ES-I3 (cell line): ENCODE measurements at regions not wholly inside any gene's neighbourhood (a gene's known extent, or its start where the extent isn't known, plus 50 kb on each side); places are given as distances from the start of the nearest gene placed in this dataset.
"Not testable (repeated sequence)": the region's sequence is repeated elsewhere in the genome, so short reads cannot be mapped to it uniquely, and the experiment has no call there.

Experiments
- H3K36me3 ChIP-seq: 2 replicates; pipeline ENCODE4 v1.6.1; 2013; ENCODE audit warnings: mild to moderate bottlenecking, low read length, control low read depth, moderate library complexity; ENCODE audit not compliant: insufficient read depth
- H3K4me1 ChIP-seq: 2 replicates; pipeline ENCODE4 v1.6.1; 2013; ENCODE audit warnings: mild to moderate bottlenecking, control low read depth, low read length; ENCODE audit not compliant: insufficient read depth
- H3K9ac ChIP-seq: 2 replicates; pipeline ENCODE4 v1.6.1; 2013; ENCODE audit warnings: low read depth, mild to moderate bottlenecking, low read length, moderate library complexity
- H3K9me3 ChIP-seq: 2 replicates; pipeline ENCODE4 v1.6.1; 2013; ENCODE audit warnings: mild to moderate bottlenecking, low read length, moderate library complexity; ENCODE audit not compliant: control insufficient read depth, insufficient read depth

DNA sequence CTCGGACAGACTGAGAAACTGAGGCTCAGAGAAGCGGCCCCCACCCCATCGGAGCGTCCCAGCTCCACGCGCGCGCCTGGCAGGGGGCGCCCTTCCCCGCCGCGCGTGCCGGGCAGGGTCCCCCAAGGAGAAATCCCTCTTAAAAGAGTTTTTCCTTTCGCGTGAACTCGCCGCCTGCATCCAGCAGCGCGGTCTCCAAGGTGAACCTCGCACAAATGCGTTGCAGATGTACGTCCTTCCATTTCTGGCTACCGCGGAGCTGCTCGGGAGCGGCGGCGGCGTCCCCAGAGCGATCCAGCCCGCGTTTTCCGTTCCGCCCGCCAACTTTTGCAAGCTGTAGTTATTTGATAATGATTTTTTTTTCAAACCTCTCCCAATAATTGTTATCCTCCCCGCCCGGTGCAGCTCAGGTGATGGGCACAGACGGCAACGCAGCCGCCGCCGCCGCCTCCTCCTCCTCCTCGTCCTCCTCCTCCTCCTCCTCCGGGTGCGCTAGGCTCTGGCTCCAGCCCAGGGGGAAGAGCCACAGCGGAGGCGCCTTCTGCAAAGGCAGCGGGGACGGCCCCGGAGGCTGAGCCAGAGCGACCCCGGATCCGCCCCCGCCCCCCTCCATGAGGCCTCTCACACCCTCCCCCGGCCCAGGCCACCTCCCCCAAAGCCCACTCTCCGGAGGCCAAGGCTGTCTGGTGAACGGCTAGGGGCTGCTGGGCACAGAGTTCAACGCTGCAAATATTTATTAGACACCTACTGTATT, 74.0 kb upstream of the CUX1 start:
- Histone ChIP-seq H3K4me1 (peaks cover 16% of the 10 kb centered on the region), H3K9ac (peak overlapping the region; percentile 70), H3K36me3 (no peaks in the 10 kb centered on the region), H3K9me3 (no peaks in the 10 kb centered on the region)

GRCh38 chr7:101743995-101744360, 73.4 kb upstream of the CUX1 start:
- Histone ChIP-seq H3K9me3 (no peaks in the 10 kb centered on the region), H3K4me1 (peaks cover 16% of the 10 kb centered on the region), H3K36me3 (no peaks in the 10 kb centered on the region), H3K9ac (peak overlapping the region; percentile 70)

GRCh38 chr7:101744588-101744987, 72.8 kb upstream of the CUX1 start:
- no peaks in the 10 kb centered on the region for H3K36me3 ChIP-seq
- H3K4me1 ChIP-seq: peaks cover 11% of the 10 kb centered on the region
- no peaks in the 10 kb centered on the region for H3K9me3 ChIP-seq
- H3K9ac ChIP-seq: peak overlapping the region; percentile 70

DNA sequence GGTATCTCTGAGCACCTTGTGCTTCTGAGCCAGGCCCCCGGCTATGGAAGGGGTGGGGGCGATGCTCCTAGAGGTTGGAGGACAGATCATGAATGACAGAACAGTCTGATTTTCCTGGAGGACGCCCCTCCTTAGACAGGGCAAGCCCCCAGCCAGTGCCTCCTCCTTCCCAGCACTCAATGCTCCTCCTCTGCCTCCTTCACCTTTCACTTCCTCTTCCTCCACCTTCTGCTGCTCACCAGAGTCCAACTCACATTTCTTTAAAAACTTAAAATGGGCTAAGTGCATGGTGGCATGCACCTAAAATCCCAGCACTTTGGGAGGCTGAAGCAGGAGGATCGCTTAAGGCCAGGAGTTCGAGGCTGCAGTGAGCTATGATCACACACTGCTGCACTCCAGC, 71.1 kb upstream of the CUX1 start:
- H3K9ac ChIP-seq: no peak overlapping the region

DNA sequence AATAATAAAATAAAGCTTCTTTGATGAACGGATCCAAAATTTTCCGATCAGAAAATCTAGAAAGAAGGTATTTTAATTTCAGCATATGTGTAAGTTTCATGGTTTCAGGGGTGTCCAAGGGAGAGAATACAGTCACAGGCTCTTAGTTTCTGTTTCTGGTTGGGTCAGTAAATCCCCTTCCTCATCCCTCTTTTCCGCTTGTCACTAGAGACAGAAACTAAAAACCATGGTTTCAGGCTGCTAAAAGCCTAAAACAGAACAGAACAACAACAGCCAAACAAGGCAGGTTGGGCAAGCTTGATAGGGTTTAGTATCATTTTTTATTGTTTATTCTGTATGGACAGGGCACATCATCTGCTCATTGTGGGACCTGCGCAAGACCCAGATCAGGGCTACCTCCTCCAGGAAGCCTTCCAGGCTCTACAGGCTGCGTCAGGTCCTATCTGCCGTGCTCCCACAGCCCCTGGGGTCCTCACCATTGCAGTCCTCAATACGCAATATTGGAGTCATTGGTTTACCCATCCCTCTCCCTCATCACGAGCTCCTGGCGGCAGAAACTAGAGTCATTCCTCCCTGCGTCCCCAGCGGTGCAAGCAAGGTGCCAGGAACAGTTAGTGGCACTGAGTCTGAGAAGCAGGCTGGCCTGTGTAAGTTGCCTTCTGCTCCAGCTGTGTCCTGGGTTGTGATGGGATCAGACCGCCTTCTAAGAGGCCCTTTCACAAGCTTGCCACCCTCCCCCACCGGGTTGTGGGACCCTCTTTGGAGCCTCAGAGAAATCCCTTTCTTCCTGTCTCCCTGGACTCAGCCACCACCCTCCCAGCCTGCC, 70.2 kb upstream of the CUX1 start:
- Histone ChIP-seq H3K9me3 (no peaks in the 10 kb centered on the region), H3K4me1 (peaks cover 3% of the 10 kb centered on the region; the same call in 1 of the 2 replicates), H3K9ac (no peak overlapping the region), H3K36me3 (no peaks in the 10 kb centered on the region)

More for the DNA sequence above, 71.1 kb upstream of the CUX1 start:
- no peaks in the 10 kb centered on the region for H3K9me3 ChIP-seq
- peaks cover 3% of the 10 kb centered on the region; the same call in 1 of the 2 replicates for H3K4me1 ChIP-seq
- H3K36me3 ChIP-seq: no peaks in the 10 kb centered on the region

- no peaks in the 10 kb centered on the region for H3K36me3 ChIP-seq
- H3K4me1 ChIP-seq: peaks cover 3% of the 10 kb centered on the region; the same call in 1 of the 2 replicates
- H3K9ac ChIP-seq: no peak overlapping the region
- no peaks in the 10 kb centered on the region for H3K9me3 ChIP-seq
Measured at GRCh38 chr7:101747879-101748345, 69.5 kb upstream of the CUX1 start.

- Histone ChIP-seq H3K4me1 (no peaks in the 10 kb centered on the region), H3K36me3 (no peaks in the 10 kb centered on the region), H3K9ac (no peak overlapping the region), H3K9me3 (no peaks in the 10 kb centered on the region)
Measured at GRCh38 chr7:101749891-101750290, 67.5 kb upstream of the CUX1 start.

DNA sequence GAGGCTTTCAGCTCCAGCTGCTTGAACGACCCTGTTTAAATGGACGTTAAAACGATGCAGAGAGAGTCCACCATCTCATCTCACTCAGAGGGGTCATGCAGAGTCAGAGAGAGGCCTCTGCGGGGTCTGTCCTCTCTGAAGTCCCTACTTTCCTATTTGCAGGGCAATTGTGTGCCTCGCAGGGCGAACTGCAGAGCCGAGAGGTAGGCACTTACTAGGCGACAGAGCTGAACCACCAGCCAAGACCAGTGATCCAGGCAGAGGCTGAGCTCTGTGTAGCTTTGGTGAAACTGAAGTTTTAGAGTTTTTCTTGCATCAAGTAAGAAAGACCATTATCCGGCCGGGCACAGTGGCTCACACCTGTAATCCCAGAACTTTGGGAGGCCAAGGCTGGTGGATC, 64.1 kb upstream of the CUX1 start:
- Histone ChIP-seq H3K4me1 (no peaks in the 10 kb centered on the region), H3K36me3 (no peaks in the 10 kb centered on the region), H3K9ac (no peak overlapping the region), H3K9me3 (no peaks in the 10 kb centered on the region)

- no peaks in the 10 kb centered on the region for H3K4me1 ChIP-seq
- H3K9ac ChIP-seq: no peak overlapping the region
Measured at GRCh38 chr7:101754424-101755159, 62.8 kb upstream of the CUX1 start.

DNA sequence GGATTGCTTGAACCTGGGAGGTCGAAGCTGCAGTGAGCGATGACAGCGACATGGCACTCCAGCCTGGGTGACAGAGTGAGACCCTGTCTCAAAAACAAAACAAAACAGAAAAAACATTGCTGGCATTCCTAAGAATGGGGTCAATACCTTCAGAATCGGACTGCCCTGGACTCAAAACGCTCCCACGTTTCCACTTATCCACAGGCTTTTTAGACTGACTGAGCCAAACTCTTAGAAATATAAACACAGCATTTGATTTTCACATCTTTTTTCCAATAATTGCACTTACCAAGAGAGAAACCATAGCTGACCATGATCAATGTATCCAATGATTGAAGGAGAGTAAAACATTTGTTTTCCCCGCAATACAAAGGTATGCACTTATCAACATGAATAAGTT, 59.5 kb upstream of the CUX1 start:
- H3K9ac ChIP-seq: no peak overlapping the region
- no peaks in the 10 kb centered on the region for H3K36me3 ChIP-seq
- H3K9me3 ChIP-seq: no peaks in the 10 kb centered on the region
- H3K4me1 ChIP-seq: no peaks in the 10 kb centered on the region

More at GRCh38 chr7:101754424-101755159, 62.8 kb upstream of the CUX1 start:
- Histone ChIP-seq H3K36me3 (no peaks in the 10 kb centered on the region), H3K9me3 (no peaks in the 10 kb centered on the region)

DNA sequence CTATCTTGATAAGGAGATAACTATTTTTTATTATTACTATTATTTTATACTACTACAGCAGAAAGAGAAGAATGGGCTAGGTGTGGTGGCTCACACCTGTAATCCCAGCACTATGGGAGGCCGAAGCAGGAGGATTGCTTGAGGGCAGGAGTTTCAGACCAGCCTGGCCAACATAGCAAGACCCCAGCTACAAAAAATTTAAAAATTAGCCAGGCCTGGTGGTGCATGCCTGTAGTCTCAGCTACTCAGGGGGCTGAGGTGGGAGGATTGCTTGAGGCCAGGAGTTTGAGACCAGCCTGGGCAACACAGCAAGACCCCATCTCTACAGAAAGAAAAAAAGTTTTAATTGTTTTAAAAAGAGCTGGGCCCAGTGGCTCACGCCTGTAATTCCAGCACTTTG, 58.9 kb upstream of the CUX1 start:
- not testable (repeated sequence) for H3K4me1 ChIP-seq, H3K36me3 ChIP-seq, H3K9me3 ChIP-seq, H3K9ac ChIP-seq

DNA sequence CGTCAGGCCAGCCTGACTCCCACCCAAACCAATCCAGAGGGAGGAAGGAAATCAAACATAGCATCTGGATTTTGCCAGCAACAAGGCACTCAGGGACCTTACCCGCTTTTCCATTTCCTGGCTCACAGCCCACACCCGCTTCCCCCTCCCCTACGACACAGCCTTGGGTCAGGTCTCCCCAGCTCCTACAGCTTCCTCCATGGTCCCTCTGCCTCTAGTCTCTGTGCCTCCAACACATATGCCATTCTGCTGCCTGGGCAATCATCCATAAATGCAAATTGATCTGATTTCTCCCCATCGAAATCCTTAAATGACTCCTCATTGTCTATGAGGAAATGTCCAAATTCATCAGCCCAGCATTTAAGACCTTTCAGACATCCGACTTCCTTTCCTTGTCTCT, 53.2 kb upstream of the CUX1 start:
- Histone ChIP-seq H3K9ac (no peak overlapping the region), H3K36me3 (no peaks in the 10 kb centered on the region), H3K4me1 (no peaks in the 10 kb centered on the region), H3K9me3 (no peaks in the 10 kb centered on the region)

GRCh38 chr7:101767544-101767943, 49.9 kb upstream of the CUX1 start:
- Histone ChIP-seq H3K4me1 (no peaks in the 10 kb centered on the region), H3K36me3 (no peaks in the 10 kb centered on the region), H3K9ac (no peak overlapping the region), H3K9me3 (no peaks in the 10 kb centered on the region)
